Activated CD4-positive, alpha-beta T cell treated with anti-CD3 and anti-CD28 coated beads for 36 hours (primary cell): ENCODE measurements at regions not wholly inside any gene's neighbourhood (a gene's known extent, or its start where the extent isn't known, plus 50 kb on each side); places are given as distances from the start of the nearest gene placed in this dataset.
"Not testable (repeated sequence)": the region's sequence is repeated elsewhere in the genome, so short reads cannot be mapped to it uniquely, and the experiment has no call there.

ENCODE experiments used
- ATAC-seq: fragments of 200-7000 bp; cut with Tn5 transposase; one replicate; pipeline ENCODE4 v1.10.0; 2021; ENCODE audit warnings: mild to moderate bottlenecking, moderate library complexity
- CTCF ChIA-PET: fragments of 350-600 bp; sonication (Branson Sonifier 250); formaldehyde crosslinking; loops from one replicate; lab custom pipeline; 2021; ENCODE audit warnings: antibody characterized with exemption; lab: Charles Lee
- POLR2A ChIA-PET: fragments of 350-600 bp; sonication (Branson Sonifier 250); formaldehyde crosslinking; loops from one replicate; lab custom pipeline; 2021; ENCODE audit warnings: antibody characterized with exemption, inconsistent platforms; lab: Charles Lee
- DNase-seq: peaks from one replicate; pipeline ENCODE4 v3.0.0-alpha.2; 2020
- H3K27ac Mint-ChIP-seq: one replicate; pipeline ENCODE4 v1.8.0; 2021; ENCODE audit warnings: mixed read lengths
- H3K27me3 Mint-ChIP-seq: one replicate; pipeline ENCODE4 v1.8.0; 2021; ENCODE audit warnings: mixed read lengths
- H3K36me3 Mint-ChIP-seq: one replicate; pipeline ENCODE4 v1.8.0; 2021; ENCODE audit warnings: low read depth, mixed read lengths
- H3K4me1 Mint-ChIP-seq: one replicate; pipeline ENCODE4 v1.8.0; 2021; ENCODE audit warnings: mixed read lengths
- H3K4me3 Mint-ChIP-seq: one replicate; pipeline ENCODE4 v1.8.0; 2021; ENCODE audit warnings: mild to moderate bottlenecking, moderate library complexity, mixed read lengths
- H3K9me3 Mint-ChIP-seq: one replicate; pipeline ENCODE4 v1.8.0; 2021; ENCODE audit warnings: low read depth, mixed read lengths
- intact Hi-C, 2 experiments: fragments of 100-400 bp; cut with DNase I in 1 of 2; cut with micrococcal nuclease in 1 of 2; formaldehyde crosslinking; loops; one replicate each; pipeline versions ENCODE4 v1.14.2 to v1.15.1; 2022 to 2024; cut with DNase I, micrococcal nuclease

GRCh38 chr4:117014236-117014635, 71.1 kb downstream of the TRAM1L1 start:
- intact Hi-C loops = no loop called here
- no peaks in the 10 kb centered on the region for H3K36me3 Mint-ChIP-seq
- ATAC-seq (no peak), DNase-seq (no peak)
- no peak overlapping the region for H3K27ac Mint-ChIP-seq
- no peak overlapping the region for H3K4me3 Mint-ChIP-seq
- no peaks in the 10 kb centered on the region for H3K4me1 Mint-ChIP-seq
- POLR2A ChIA-PET = no interaction called here
- no peaks in the 10 kb centered on the region for H3K27me3 Mint-ChIP-seq
- CTCF ChIA-PET = no interaction called here
- H3K9me3 Mint-ChIP-seq = peaks cover 2% of the 10 kb centered on the region

DNA sequence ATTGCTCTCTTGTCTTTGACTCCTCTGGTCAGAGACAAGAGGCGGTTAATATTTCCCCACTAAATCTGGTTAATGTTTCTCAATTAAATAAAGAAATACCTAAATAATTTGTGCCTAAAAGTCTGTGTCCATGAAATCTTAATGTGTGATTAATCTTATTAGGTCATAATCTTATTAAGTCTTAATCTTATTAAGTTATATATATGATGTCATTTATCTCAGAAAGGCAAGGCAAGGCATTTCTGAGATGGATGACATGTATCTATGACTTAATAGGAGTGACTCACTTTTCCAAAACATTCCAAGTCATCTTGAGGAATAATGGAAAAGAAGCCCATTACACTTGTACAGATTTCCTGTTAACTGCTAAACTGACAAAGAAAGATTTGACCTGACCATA, 74.7 kb downstream of the TRAM1L1 start:
- Mint-ChIP-seq H3K4me1 (no peaks in the 10 kb centered on the region), H3K27me3 (no peaks in the 10 kb centered on the region), H3K36me3 (no peaks in the 10 kb centered on the region), H3K27ac (no peak overlapping the region), H3K4me3 (no peak overlapping the region), H3K9me3 (peaks cover 2% of the 10 kb centered on the region)
- CTCF ChIA-PET = no interaction called here
- DNase-seq = no peak
- intact Hi-C loops = no loop called here
- no peak for ATAC-seq
- POLR2A ChIA-PET = no interaction called here

GRCh38 chr4:117001077-117001476, 84.3 kb downstream of the TRAM1L1 start:
- Mint-ChIP-seq H3K27ac (no peak overlapping the region), H3K4me3 (no peak overlapping the region), H3K4me1 (no peaks in the 10 kb centered on the region), H3K36me3 (no peaks in the 10 kb centered on the region), H3K9me3 (no peaks in the 10 kb centered on the region), H3K27me3 (no peaks in the 10 kb centered on the region)
- DNase-seq = no peak
- POLR2A ChIA-PET = no interaction called here
- no peak for ATAC-seq
- CTCF ChIA-PET = no interaction called here
- intact Hi-C loops = no loop called here

- H3K4me3 Mint-ChIP-seq = no peak overlapping the region
- ATAC-seq = no peak
- no peak for DNase-seq
- POLR2A ChIA-PET = no interaction called here
- H3K27ac Mint-ChIP-seq = no peak overlapping the region
- intact Hi-C loops = no loop called here
- CTCF ChIA-PET = no interaction called here
- H3K36me3 Mint-ChIP-seq = no peaks in the 10 kb centered on the region
- H3K4me1 Mint-ChIP-seq = no peaks in the 10 kb centered on the region
- no peaks in the 10 kb centered on the region for H3K9me3 Mint-ChIP-seq
- H3K27me3 Mint-ChIP-seq = no peaks in the 10 kb centered on the region
Observed at GRCh38 chr4:116982656-116983055, 102.7 kb downstream of the TRAM1L1 start.

DNA sequence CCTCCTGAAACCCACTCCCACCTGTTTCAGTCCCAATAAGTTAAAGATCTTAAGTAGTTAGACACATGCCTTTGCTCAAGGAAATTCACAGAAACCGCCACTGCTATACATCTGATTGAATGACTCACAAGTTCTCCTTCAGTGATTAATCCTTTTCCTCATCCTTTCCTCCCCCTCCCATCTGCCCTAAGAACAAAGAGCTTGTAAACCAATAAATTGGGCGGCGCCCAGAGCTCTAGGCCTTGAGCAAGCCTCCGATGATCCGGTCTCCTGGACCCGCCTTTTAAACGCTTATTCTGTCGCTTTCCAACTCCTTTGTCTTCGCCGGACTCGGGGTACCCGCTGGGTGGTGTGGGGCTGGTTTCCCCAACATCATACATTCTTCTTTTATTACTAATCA, 104.9 kb downstream of the TRAM1L1 start:
- intact Hi-C loops, CTCF ChIA-PET, H3K36me3 Mint-ChIP-seq, DNase-seq, H3K9me3 Mint-ChIP-seq, H3K27me3 Mint-ChIP-seq, ATAC-seq, H3K27ac Mint-ChIP-seq, H3K4me1 Mint-ChIP-seq, H3K4me3 Mint-ChIP-seq, POLR2A ChIA-PET: not testable (repeated sequence)

DNA sequence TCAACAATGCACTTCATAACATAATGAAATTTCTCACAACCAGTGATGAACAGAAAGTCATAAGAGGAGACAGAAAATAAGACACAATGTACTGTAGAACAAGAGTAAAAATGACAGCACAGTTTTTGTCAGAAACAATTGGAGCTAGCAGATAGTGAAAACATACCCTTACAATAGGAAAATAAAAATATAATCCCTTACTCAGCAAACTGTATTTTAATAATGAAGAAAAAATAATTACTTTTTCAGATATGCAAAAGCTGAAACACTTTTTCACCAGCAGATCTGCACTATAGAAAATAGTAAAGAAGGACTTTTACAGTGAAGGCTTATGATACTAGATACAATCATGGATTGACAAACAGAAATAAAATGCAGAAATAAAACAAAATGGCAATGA, 126.3 kb downstream of the TRAM1L1 start:
- no peaks in the 10 kb centered on the region for H3K36me3 Mint-ChIP-seq
- H3K4me3 Mint-ChIP-seq = no peak overlapping the region
- H3K27me3 Mint-ChIP-seq = no peaks in the 10 kb centered on the region
- ChIA-PET POLR2A (no interaction called here), CTCF (interaction anchor here (0.6 kb wide), 1 partner anchor 1953 kb away, joined by 3 read pairs; no protein-coding TSS in a partner anchor)
- ATAC-seq = no peak
- no peaks in the 10 kb centered on the region for H3K4me1 Mint-ChIP-seq
- no peak overlapping the region for H3K27ac Mint-ChIP-seq
- peaks cover 10% of the 10 kb centered on the region for H3K9me3 Mint-ChIP-seq
- intact Hi-C loops = no loop called here
- DNase-seq = no peak

- H3K27ac Mint-ChIP-seq = no peak overlapping the region
- ChIA-PET POLR2A (no interaction called here), CTCF (no interaction called here)
- no peak overlapping the region for H3K4me3 Mint-ChIP-seq
- no peaks in the 10 kb centered on the region for H3K4me1 Mint-ChIP-seq
- ATAC-seq = no peak
- no peaks in the 10 kb centered on the region for H3K36me3 Mint-ChIP-seq
- H3K27me3 Mint-ChIP-seq = no peaks in the 10 kb centered on the region
- peaks cover 5% of the 10 kb centered on the region for H3K9me3 Mint-ChIP-seq
- DNase-seq = no peak
- intact Hi-C loops = no loop called here
Observed at GRCh38 chr4:116953947-116954346, 131.4 kb downstream of the TRAM1L1 start.

DNA sequence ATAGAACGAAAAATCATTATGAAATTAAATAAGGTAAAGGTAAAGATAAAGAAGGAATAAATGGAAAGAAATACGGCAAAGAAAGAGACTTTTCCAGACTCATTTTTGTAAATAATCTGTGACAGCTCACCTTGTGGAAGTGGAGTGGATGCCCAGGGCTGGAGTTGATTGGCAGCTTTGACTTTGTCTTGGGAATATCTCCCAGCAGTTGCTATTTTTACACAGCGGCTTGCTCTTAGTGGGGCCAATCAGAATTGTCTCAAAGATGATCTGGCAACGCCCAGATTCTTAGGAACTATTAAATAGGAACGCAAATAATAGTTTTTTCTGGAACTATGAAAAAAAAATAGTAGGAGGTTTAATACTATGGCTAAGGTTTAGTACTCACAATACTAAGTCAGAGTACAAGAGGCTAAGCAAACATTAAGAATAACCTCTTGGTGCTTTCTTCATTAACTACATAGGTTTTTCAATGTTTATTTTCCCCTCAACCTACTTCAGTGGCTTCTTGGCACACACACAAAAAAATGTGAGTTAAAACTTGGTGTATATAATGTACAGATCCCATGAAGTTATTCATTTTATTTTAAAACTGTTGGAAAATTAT, 132.7 kb downstream of the TRAM1L1 start:
- H3K27me3 Mint-ChIP-seq = no peaks in the 10 kb centered on the region
- ATAC-seq = no peak
- H3K9me3 Mint-ChIP-seq = peaks cover 7% of the 10 kb centered on the region
- H3K36me3 Mint-ChIP-seq = no peaks in the 10 kb centered on the region
- CTCF ChIA-PET = no interaction called here
- POLR2A ChIA-PET = no interaction called here
- H3K4me3 Mint-ChIP-seq = no peak overlapping the region
- DNase-seq = no peak
- intact Hi-C loops = no loop called here
- no peak overlapping the region for H3K27ac Mint-ChIP-seq
- no peaks in the 10 kb centered on the region for H3K4me1 Mint-ChIP-seq

- ChIA-PET CTCF (no interaction called here), POLR2A (no interaction called here)
- Mint-ChIP-seq H3K9me3 (peaks cover 2% of the 10 kb centered on the region), H3K36me3 (no peaks in the 10 kb centered on the region), H3K4me1 (no peaks in the 10 kb centered on the region), H3K27me3 (no peaks in the 10 kb centered on the region), H3K4me3 (no peak overlapping the region), H3K27ac (no peak overlapping the region)
- DNase-seq (no peak), ATAC-seq (no peak)
- intact Hi-C loops = no loop called here
Observed at GRCh38 chr4:116949856-116950255, 135.5 kb downstream of the TRAM1L1 start.

DNA sequence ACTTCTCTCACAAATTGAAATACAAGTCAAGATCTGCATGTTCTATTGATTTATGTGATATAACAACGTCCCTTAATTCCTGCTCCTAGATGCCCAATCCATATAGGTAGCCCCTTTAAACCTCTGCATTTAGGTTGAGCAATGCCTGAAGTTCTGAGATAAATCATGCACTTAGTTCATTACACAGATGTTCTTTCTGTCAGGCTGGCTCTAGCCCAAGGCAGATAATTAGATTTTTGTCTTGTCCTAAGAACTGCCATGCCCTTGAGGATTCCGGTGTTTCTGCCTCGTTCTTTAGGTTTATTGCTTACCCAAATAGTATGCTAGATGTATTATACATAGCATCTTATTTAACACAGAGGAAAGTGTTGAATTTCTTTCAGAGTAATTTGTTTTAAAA, 143.1 kb downstream of the TRAM1L1 start:
- intact Hi-C loops = no loop called here
- Mint-ChIP-seq H3K36me3 (no peaks in the 10 kb centered on the region), H3K4me3 (no peak overlapping the region), H3K9me3 (no peaks in the 10 kb centered on the region), H3K27ac (no peak overlapping the region), H3K4me1 (no peaks in the 10 kb centered on the region), H3K27me3 (no peaks in the 10 kb centered on the region)
- DNase-seq (no peak), ATAC-seq (no peak)
- ChIA-PET CTCF (no interaction called here), POLR2A (no interaction called here)

- ATAC-seq (no peak), DNase-seq (no peak)
- intact Hi-C loops = no loop called here
- Mint-ChIP-seq H3K27ac (no peak overlapping the region), H3K36me3 (no peaks in the 10 kb centered on the region), H3K4me1 (no peaks in the 10 kb centered on the region), H3K9me3 (peaks cover 2% of the 10 kb centered on the region), H3K27me3 (peaks cover 6% of the 10 kb centered on the region), H3K4me3 (no peak overlapping the region)
- ChIA-PET CTCF (no interaction called here), POLR2A (no interaction called here)
Observed at GRCh38 chr4:116930329-116930728, 155.0 kb downstream of the TRAM1L1 start.

DNA sequence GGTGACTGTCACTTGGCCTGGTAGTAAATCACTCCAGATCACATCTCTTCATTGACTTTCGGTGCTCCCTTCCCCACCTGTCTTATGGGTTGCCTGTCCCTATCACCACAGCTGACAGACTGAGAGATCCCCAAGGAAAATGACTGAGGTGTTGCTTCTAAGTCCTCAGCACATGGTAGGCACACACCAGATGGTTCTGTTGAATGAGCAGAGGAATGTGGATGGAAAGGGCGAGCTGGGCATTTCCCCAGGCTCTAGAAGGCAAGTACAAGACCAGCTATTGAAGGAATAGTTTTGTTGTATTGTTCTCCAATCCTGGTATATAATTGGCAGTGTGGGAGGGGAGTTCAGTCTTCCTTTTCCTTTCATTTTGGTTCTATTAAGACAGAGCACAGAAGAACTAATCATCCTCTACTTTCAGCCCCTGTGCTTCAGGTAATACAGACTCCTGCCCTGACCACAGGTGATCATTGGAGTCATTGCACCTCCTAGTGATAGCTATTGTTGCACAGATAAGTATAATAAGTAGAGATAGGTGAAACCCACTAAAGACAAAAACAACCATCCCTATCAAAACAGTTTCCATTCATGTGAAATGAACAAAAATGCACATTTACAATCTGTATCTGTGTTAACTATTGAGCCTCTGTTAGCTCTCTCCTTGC, 158.6 kb downstream of the TRAM1L1 start:
- Mint-ChIP-seq H3K27me3 (peaks cover 11% of the 10 kb centered on the region), H3K4me3 (no peak overlapping the region), H3K4me1 (no peaks in the 10 kb centered on the region), H3K36me3 (no peaks in the 10 kb centered on the region), H3K27ac (no peak overlapping the region), H3K9me3 (peaks cover 2% of the 10 kb centered on the region)
- ATAC-seq (no peak), DNase-seq (no peak)
- POLR2A ChIA-PET = no interaction called here
- CTCF ChIA-PET = interaction anchor here (0.5 kb wide), 1 partner anchor 288 kb away, joined by 3 read pairs; no protein-coding TSS in a partner anchor
- intact Hi-C loops = no loop called here
